ENCODE measurements at regions not wholly inside any gene's neighbourhood (a gene's known extent, or its start where the extent isn't known, plus 50 kb on each side); places are given as distances from the start of the nearest gene placed in this dataset.
"Not testable (repeated sequence)": the region's sequence is repeated elsewhere in the genome, so short reads cannot be mapped to it uniquely, and the experiment has no call there.

DNA sequence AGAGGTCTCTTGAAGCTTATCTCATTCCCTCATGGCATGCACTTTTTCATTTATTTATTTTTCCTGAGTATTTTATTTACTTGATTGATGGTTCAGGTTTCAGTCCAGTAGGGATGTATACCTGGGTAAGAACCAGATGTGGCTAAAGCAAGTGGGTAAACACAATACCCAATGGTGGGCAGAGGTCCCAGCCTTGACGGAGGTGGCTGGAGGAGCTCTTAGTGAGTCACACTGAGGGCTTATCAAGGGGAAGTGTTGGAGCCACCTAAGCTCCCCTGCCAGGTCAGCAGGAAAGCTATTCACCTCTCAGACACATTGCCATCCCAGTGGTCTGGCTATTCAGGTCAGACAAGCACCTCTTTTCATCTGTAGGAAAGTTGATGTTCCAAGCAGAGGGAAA, 236.2 kb upstream of the MAGEB16 start:
- Histone ChIP-seq H3K9ac (ENCODE audit: low read length in 5 of 5) (no peak overlapping the region), H3K9me3 (ENCODE audit: control insufficient read depth in 5 of 5, low read length in 5 of 5) (no peaks in the 10 kb centered on the region), H3K27me3 (ENCODE audit: control insufficient read depth in 5 of 5, insufficient read depth in 4 of 5, low read length in 5 of 5) (peaks cover 0 to 7% (median 0%) of the 10 kb centered on the region in 5 donors)

DNA sequence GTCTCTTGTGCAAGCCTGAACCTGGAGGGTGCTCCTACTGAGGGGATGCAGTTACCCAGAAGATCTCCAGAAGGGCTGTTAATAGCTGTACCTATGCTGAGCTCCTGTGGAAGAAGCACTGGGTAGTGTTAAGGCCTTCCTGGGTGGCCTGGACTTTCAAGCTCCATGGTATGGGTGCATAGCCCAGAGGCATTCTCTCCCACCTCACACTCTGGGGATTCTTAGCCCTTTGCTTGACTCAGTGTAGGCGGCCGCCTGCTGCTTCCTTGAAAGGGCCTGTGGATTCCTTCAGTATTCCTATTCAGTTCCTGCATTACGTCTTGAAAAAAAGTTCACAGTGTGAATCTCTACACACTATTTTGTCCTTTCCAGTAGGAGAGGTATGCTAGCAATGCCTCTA, 235.7 kb upstream of the MAGEB16 start:
- H3K27ac ChIP-seq (ENCODE audit: low read depth, low read length): no peak overlapping the region
- peaks cover 0 to 7% (median 0%) of the 10 kb centered on the region in 5 donors for H3K27me3 ChIP-seq (ENCODE audit: control insufficient read depth in 5 of 5, insufficient read depth in 4 of 5, low read length in 5 of 5)
- no peaks in the 10 kb centered on the region for H3K4me1 ChIP-seq (ENCODE audit: control insufficient read depth in 5 of 5, insufficient read depth in 5 of 5, low read length in 5 of 5)
- no peak overlapping the region for H3K4me3 ChIP-seq (ENCODE audit: low read depth in 1 of 5, low read length in 5 of 5)
- H3K9ac ChIP-seq (ENCODE audit: low read length in 5 of 5): no peak overlapping the region
- no peaks in the 10 kb centered on the region for H3K36me3 ChIP-seq (ENCODE audit: control insufficient read depth in 5 of 5, insufficient read depth in 5 of 5, low read length in 5 of 5)
- no peaks in the 10 kb centered on the region for H3K9me3 ChIP-seq (ENCODE audit: control insufficient read depth in 5 of 5, low read length in 5 of 5)

More for the DNA sequence above, 236.2 kb upstream of the MAGEB16 start:
- no peak overlapping the region for H3K4me3 ChIP-seq (ENCODE audit: low read depth in 1 of 5, low read length in 5 of 5)
- no peaks in the 10 kb centered on the region for H3K4me1 ChIP-seq (ENCODE audit: control insufficient read depth in 5 of 5, insufficient read depth in 5 of 5, low read length in 5 of 5)
- H3K27ac ChIP-seq (ENCODE audit: low read depth, low read length): no peak overlapping the region
- no peaks in the 10 kb centered on the region for H3K36me3 ChIP-seq (ENCODE audit: control insufficient read depth in 5 of 5, insufficient read depth in 5 of 5, low read length in 5 of 5)

DNA sequence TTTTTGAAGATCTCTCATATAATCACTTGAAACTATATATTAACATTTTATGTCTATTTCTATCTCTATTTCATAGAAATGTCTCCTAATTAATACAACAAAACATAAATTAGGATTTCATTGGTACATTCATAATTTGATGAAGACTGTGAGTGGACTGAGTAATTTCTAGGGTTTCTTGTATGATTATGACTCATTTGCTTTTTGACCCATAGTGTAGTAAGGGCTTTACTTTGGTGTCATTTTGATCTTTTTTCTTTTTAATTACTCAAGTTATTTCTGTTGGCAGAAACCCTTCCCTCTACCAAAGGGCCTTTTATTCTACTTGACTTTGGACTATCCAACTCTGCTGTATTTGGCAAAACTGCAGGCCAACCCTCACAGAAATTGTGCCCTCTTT, 207.9 kb upstream of the MAGEB16 start:
- Histone ChIP-seq H3K9me3 (ENCODE audit: control insufficient read depth in 5 of 5, low read length in 5 of 5) (no peaks in the 10 kb centered on the region), H3K4me1 (ENCODE audit: control insufficient read depth in 5 of 5, insufficient read depth in 5 of 5, low read length in 5 of 5) (no peaks in the 10 kb centered on the region), H3K27ac (ENCODE audit: low read depth, low read length) (no peak overlapping the region), H3K9ac (ENCODE audit: low read length in 5 of 5) (no peak overlapping the region), H3K4me3 (ENCODE audit: low read depth in 1 of 5, low read length in 5 of 5) (no peak overlapping the region), H3K27me3 (ENCODE audit: control insufficient read depth in 5 of 5, insufficient read depth in 4 of 5, low read length in 5 of 5) (peaks cover 0 to 6% (median 0%) of the 10 kb centered on the region in 5 donors), H3K36me3 (ENCODE audit: control insufficient read depth in 5 of 5, insufficient read depth in 5 of 5, low read length in 5 of 5) (no peaks in the 10 kb centered on the region)

DNA sequence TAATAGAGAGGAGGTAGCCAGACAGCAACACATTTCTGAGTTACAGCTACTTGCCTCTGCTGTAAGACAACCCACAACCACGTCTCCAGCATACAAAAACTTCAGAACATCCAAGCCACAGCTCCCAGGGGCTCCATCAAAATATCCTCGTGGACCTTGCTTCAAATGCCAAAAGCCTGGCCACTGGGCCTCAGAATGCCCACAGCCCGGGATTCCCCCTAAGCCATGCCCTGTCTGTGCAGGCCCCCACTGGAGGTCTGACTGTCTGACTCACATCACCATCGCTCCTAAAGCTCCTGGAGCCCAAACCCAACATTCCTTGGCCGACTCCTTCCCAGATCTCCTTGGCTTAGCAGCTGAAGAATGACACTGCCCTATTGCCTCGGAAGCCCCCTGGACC, 186.6 kb upstream of the MAGEB16 start:
- H3K9ac ChIP-seq (ENCODE audit: low read length in 5 of 5); H3K27ac ChIP-seq (ENCODE audit: low read depth, low read length); H3K36me3 ChIP-seq (ENCODE audit: control insufficient read depth in 5 of 5, insufficient read depth in 5 of 5, low read length in 5 of 5); H3K27me3 ChIP-seq (ENCODE audit: control insufficient read depth in 5 of 5, insufficient read depth in 4 of 5, low read length in 5 of 5); H3K4me1 ChIP-seq (ENCODE audit: control insufficient read depth in 5 of 5, insufficient read depth in 5 of 5, low read length in 5 of 5); H3K4me3 ChIP-seq (ENCODE audit: low read depth in 1 of 5, low read length in 5 of 5); H3K9me3 ChIP-seq (ENCODE audit: control insufficient read depth in 5 of 5, low read length in 5 of 5): not testable (repeated sequence)

DNA sequence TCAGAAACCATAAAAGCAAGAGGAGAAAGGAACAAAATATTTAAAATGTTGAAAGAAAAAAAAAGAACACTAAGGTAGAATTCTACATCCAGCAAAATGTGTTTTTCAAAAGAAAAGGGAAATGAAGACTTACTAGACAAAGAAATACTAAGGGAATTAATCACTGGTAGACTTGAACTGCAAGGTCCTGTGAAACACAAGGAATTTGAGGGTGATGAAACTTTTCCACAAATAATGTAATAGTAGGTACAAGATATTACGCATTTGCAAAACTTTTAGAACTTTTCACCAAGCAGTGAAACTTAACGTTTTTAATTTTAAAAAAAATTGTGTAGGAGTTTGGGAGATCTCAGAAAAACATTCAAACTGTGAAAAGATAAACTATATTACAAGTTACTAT, 180.3 kb upstream of the MAGEB16 start:
- H3K4me1 ChIP-seq (ENCODE audit: control insufficient read depth in 5 of 5, insufficient read depth in 5 of 5, low read length in 5 of 5): no peaks in the 10 kb centered on the region
- no peak overlapping the region for H3K27ac ChIP-seq (ENCODE audit: low read depth, low read length)
- peaks cover 0 to 4% (median 0%) of the 10 kb centered on the region in 5 donors for H3K9me3 ChIP-seq (ENCODE audit: control insufficient read depth in 5 of 5, low read length in 5 of 5)
- no peaks in the 10 kb centered on the region for H3K36me3 ChIP-seq (ENCODE audit: control insufficient read depth in 5 of 5, insufficient read depth in 5 of 5, low read length in 5 of 5)
- H3K27me3 ChIP-seq (ENCODE audit: control insufficient read depth in 5 of 5, insufficient read depth in 4 of 5, low read length in 5 of 5): no peaks in the 10 kb centered on the region
- no peak overlapping the region for H3K4me3 ChIP-seq (ENCODE audit: low read depth in 1 of 5, low read length in 5 of 5)
- H3K9ac ChIP-seq (ENCODE audit: low read length in 5 of 5): no peak overlapping the region

DNA sequence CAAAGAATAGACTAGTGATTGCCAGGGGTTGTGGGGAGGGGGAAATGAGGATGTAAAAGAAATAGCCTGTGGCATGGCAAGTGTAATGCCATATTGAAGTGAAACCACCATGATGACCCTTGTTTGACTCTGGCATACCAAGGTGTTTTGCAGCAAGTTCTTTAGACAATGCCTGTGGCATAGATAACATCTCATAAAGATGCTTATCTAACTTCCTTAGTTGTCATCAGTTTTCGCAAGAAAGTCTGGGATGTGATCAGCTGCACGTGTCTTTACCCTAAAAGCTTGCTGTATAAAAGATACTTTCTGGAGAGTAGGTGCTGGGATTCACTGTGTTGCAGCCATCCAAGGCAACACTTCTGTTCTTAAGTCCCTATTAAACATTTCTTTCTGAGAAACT, 176.1 kb upstream of the MAGEB16 start:
- H3K27ac ChIP-seq (ENCODE audit: low read depth, low read length): no peak overlapping the region
- no peaks in the 10 kb centered on the region for H3K4me1 ChIP-seq (ENCODE audit: control insufficient read depth in 5 of 5, insufficient read depth in 5 of 5, low read length in 5 of 5)
- H3K36me3 ChIP-seq (ENCODE audit: control insufficient read depth in 5 of 5, insufficient read depth in 5 of 5, low read length in 5 of 5): no peaks in the 10 kb centered on the region
- H3K9me3 ChIP-seq (ENCODE audit: control insufficient read depth in 5 of 5, low read length in 5 of 5): peaks cover 0 to 13% (median 10%) of the 10 kb centered on the region in 5 donors
- H3K4me3 ChIP-seq (ENCODE audit: low read depth in 1 of 5, low read length in 5 of 5): no peak overlapping the region
- H3K9ac ChIP-seq (ENCODE audit: low read length in 5 of 5): no peak overlapping the region
- H3K27me3 ChIP-seq (ENCODE audit: control insufficient read depth in 5 of 5, insufficient read depth in 4 of 5, low read length in 5 of 5): no peaks in the 10 kb centered on the region

DNA sequence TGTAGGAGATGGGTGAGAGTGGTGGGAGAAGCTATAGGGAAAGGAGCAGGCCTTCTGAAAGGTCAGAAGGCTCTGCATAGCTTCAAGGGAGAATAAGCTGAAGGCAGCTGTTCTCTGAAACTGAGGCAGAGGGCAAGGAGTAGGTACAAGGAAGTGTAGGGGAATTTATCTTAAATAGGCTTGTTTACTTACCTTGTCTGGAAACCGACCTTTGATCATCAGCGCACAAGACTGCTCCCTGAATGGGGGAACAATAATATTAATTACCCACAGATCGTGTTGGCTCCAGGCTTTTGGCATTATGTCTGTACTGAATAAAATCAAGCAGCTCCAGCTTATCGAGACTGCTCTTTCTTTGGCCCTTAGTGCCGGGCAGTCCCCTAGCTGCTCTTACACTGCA, 175.5 kb upstream of the MAGEB16 start:
- no peak overlapping the region for H3K4me3 ChIP-seq (ENCODE audit: low read depth in 1 of 5, low read length in 5 of 5)
- H3K27ac ChIP-seq (ENCODE audit: low read depth, low read length): no peak overlapping the region
- no peaks in the 10 kb centered on the region for H3K36me3 ChIP-seq (ENCODE audit: control insufficient read depth in 5 of 5, insufficient read depth in 5 of 5, low read length in 5 of 5)
- H3K9ac ChIP-seq (ENCODE audit: low read length in 5 of 5): no peak overlapping the region
- no peaks in the 10 kb centered on the region for H3K27me3 ChIP-seq (ENCODE audit: control insufficient read depth in 5 of 5, insufficient read depth in 4 of 5, low read length in 5 of 5)
- peaks cover 0 to 13% (median 10%) of the 10 kb centered on the region in 5 donors for H3K9me3 ChIP-seq (ENCODE audit: control insufficient read depth in 5 of 5, low read length in 5 of 5)
- no peaks in the 10 kb centered on the region for H3K4me1 ChIP-seq (ENCODE audit: control insufficient read depth in 5 of 5, insufficient read depth in 5 of 5, low read length in 5 of 5)

DNA sequence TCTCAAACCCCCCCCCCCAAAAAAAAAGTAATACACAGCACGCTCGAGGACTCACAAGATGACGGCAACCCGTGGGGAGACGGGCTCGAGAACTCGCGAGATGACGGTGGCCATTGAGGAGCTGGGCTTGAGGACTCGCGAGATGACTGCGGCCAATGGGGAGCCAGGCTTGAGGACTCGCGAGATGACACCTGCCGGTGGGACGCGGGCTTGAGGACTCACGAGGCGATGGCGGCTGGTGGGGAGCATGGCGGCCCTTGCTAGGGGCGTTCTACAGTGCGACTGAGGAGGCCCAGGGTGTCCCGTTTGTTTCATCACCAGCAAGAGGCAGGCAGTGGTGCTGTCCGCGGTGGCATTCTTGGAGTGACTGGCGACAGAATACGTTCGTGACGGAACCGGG, 172.4 kb upstream of the MAGEB16 start:
- Histone ChIP-seq H3K27me3 (ENCODE audit: control insufficient read depth in 5 of 5, insufficient read depth in 4 of 5, low read length in 5 of 5) (no peaks in the 10 kb centered on the region), H3K4me3 (ENCODE audit: low read depth in 1 of 5, low read length in 5 of 5) (no peak overlapping the region), H3K4me1 (ENCODE audit: control insufficient read depth in 5 of 5, insufficient read depth in 5 of 5, low read length in 5 of 5) (no peaks in the 10 kb centered on the region), H3K9ac (ENCODE audit: low read length in 5 of 5) (no peak overlapping the region), H3K9me3 (ENCODE audit: control insufficient read depth in 5 of 5, low read length in 5 of 5) (peaks cover 0 to 13% (median 10%) of the 10 kb centered on the region in 5 donors), H3K27ac (ENCODE audit: low read depth, low read length) (no peak overlapping the region), H3K36me3 (ENCODE audit: control insufficient read depth in 5 of 5, insufficient read depth in 5 of 5, low read length in 5 of 5) (no peaks in the 10 kb centered on the region)

DNA sequence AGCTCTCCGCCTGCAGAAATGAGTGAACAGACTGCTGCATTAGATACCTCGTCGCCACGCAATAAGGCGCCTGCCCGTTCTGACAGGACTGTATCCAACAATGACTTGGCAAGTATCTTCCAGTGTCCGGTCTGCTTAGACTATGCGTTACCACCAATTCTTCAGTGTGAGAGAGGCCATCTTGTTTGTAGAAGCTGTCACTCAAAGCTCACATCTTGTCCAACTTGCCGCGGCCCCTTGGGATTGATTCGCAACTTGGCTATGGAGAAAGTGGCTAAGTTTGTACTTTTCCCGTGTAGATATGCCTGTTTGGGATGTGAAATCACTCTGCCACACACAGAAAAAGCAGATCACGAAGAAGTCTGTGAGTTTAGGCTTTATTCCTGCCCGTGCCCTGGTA, 172.0 kb upstream of the MAGEB16 start:
- Histone ChIP-seq H3K4me3 (ENCODE audit: low read depth in 1 of 5, low read length in 5 of 5) (no peak overlapping the region), H3K27me3 (ENCODE audit: control insufficient read depth in 5 of 5, insufficient read depth in 4 of 5, low read length in 5 of 5) (no peaks in the 10 kb centered on the region), H3K4me1 (ENCODE audit: control insufficient read depth in 5 of 5, insufficient read depth in 5 of 5, low read length in 5 of 5) (no peaks in the 10 kb centered on the region), H3K9ac (ENCODE audit: low read length in 5 of 5) (no peak overlapping the region), H3K36me3 (ENCODE audit: control insufficient read depth in 5 of 5, insufficient read depth in 5 of 5, low read length in 5 of 5) (no peaks in the 10 kb centered on the region), H3K27ac (ENCODE audit: low read depth, low read length) (no peak overlapping the region), H3K9me3 (ENCODE audit: control insufficient read depth in 5 of 5, low read length in 5 of 5) (peaks cover 0 to 13% (median 10%) of the 10 kb centered on the region in 5 donors)

DNA sequence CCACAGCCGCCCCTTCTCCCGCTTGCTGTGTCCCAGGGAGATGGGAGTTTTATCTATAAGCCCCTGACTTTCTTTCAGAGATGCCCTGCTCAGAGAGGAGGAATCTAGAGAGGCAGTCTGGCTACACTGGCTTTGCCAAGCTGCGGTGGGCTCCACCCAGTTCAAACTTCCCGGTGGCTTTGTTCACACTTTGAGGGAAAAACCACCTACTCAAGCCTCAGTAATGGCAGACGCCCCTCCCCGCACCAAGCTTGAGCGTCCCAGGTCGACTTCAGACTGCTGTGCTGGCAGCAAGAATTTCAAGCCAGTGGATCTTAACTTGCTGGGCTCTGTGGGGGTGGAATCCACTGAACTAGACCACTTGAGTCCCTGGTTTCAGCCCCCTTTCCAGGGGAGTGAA, 162.2 kb upstream of the MAGEB16 start:
- H3K9ac ChIP-seq (ENCODE audit: low read length in 5 of 5); H3K27ac ChIP-seq (ENCODE audit: low read depth, low read length); H3K36me3 ChIP-seq (ENCODE audit: control insufficient read depth in 5 of 5, insufficient read depth in 5 of 5, low read length in 5 of 5); H3K4me1 ChIP-seq (ENCODE audit: control insufficient read depth in 5 of 5, insufficient read depth in 5 of 5, low read length in 5 of 5); H3K9me3 ChIP-seq (ENCODE audit: control insufficient read depth in 5 of 5, low read length in 5 of 5); H3K27me3 ChIP-seq (ENCODE audit: control insufficient read depth in 5 of 5, insufficient read depth in 4 of 5, low read length in 5 of 5); H3K4me3 ChIP-seq (ENCODE audit: low read depth in 1 of 5, low read length in 5 of 5): not testable (repeated sequence)

DNA sequence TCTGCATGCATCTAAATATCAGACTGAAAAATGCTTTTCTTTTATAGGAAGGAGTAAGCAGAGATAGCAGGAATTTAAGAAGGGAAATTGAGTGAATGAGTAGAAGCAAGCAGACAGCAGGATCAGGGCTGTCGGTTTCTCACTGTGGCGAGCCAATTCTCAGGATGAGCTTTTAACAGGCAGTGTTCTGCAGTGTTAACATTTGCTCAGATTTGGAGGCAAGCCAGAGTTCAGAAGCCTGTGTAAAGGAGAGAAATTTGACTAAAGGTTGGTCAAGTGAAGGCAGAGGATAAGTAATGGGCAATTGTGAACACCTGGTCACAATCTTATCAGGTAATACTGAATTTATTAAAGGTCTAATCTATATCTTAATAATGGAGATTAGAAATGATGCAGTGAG, 133.3 kb upstream of the MAGEB16 start:
- H3K27ac ChIP-seq (ENCODE audit: low read depth, low read length): no peak overlapping the region
- H3K9me3 ChIP-seq (ENCODE audit: control insufficient read depth in 5 of 5, low read length in 5 of 5): no peaks in the 10 kb centered on the region
- no peak overlapping the region for H3K9ac ChIP-seq (ENCODE audit: low read length in 5 of 5)
- no peaks in the 10 kb centered on the region for H3K4me1 ChIP-seq (ENCODE audit: control insufficient read depth in 5 of 5, insufficient read depth in 5 of 5, low read length in 5 of 5)
- no peaks in the 10 kb centered on the region for H3K27me3 ChIP-seq (ENCODE audit: control insufficient read depth in 5 of 5, insufficient read depth in 4 of 5, low read length in 5 of 5)
- H3K4me3 ChIP-seq (ENCODE audit: low read depth in 1 of 5, low read length in 5 of 5): no peak overlapping the region
- no peaks in the 10 kb centered on the region for H3K36me3 ChIP-seq (ENCODE audit: control insufficient read depth in 5 of 5, insufficient read depth in 5 of 5, low read length in 5 of 5)

Data from subcutaneous abdominal adipose tissue (tissue), 5 donors.